Esophagus squamous epithelium (tissue), 5 donors: ENCODE measurements at regions not wholly inside any gene's neighbourhood (a gene's known extent, or its start where the extent isn't known, plus 50 kb on each side); places are given as distances from the start of the nearest gene placed in this dataset.

ENCODE experiments used
- DNase-seq: peaks from one replicate; lab custom pipeline; 2025; lab: John Stamatoyannopoulos, UW
- H3K27ac ChIP-seq, 4 donors: fragments of 200-600 bp; sonication (generic); one replicate each; pipeline ENCODE4 v1.5.1; 2016 to 2019; ENCODE audit warnings: mild to moderate bottlenecking in 1 of 4
- H3K27me3 ChIP-seq, 4 donors: fragments of 200-600 bp; sonication (generic); 1 replicate in 3 of 4; 2 replicates in 1 of 4; pipeline versions ENCODE4 v1.5.1 to v1.6.0; 2017 to 2021; ENCODE audit warnings: antibody characterized with exemption in 1 of 4
- H3K36me3 ChIP-seq, 3 donors: fragments of 200-600 bp; sonication (generic); one replicate each; pipeline ENCODE4 v1.5.1; 2016 to 2019
- H3K4me1 ChIP-seq, 3 donors: fragments of 200-600 bp; sonication (generic); one replicate each; pipeline ENCODE4 v1.5.1; 2017 to 2019
- H3K4me3 ChIP-seq, 4 donors: fragments of 200-600 bp; sonication (generic); 1 replicate in 3 of 4; 2 replicates in 1 of 4; pipeline ENCODE4 v1.5.1; 2016 to 2019; ENCODE audit warnings: mild to moderate bottlenecking in 2 of 4, moderate library complexity in 1 of 4
- H3K9me3 ChIP-seq, 3 donors: fragments of 200-600 bp; sonication (generic); one replicate each; pipeline ENCODE4 v1.5.1; 2016 to 2019
- CTCF ChIP-seq, 6 experiments: fragments of 450-650 bp in 4 of 6; fragments of 200-600 bp in 2 of 6; sonication (generic) in 2 of 6; IDR thresholded peaks; one replicate each; pipeline ENCODE4 v1.5.1; 2016 to 2019; ENCODE audit warnings: antibody characterized with exemption in 6 of 6, mild to moderate bottlenecking in 4 of 6, moderate library complexity in 4 of 6
- POLR2A ChIP-seq, 4 donors: fragments of 450-650 bp; IDR thresholded peaks; one replicate each; pipeline ENCODE4 v1.6.1; 2017; ENCODE audit warnings: antibody characterized with exemption in 4 of 4, mild to moderate bottlenecking in 4 of 4, moderate library complexity in 3 of 4
- WGBS, 2 donors: methylation state at CpG; one replicate each; pipeline ENCODE4 v1.1.5; 2018; 5-methylcytosine and 5-hydroxymethylcytosine counted together
- intact Hi-C: fragments of 100-400 bp; cut with DNase I; formaldehyde crosslinking; loops from one replicate; pipeline ENCODE4 v1.15.0; 2022
- donor health status: DM: yes; HTN: yes; CAD: no.

GRCh38 chr1:5616366-5617178, 375.7 kb downstream of the NPHP4 start:
- 74 to 83% methylated on average over 21 to 22 of the region's 22 CpGs for WGBS, 2 donors
- no peak for DNase-seq
- Histone ChIP-seq H3K4me3 (no peak overlapping the region), H3K4me1 (peaks cover 0 to 11% (median 7%) of the 10 kb centered on the region in 3 donors), H3K36me3 (no peaks in the 10 kb centered on the region), H3K27ac (no peak overlapping the region), H3K27me3 (peaks cover 0 to 75% (median 0%) of the 10 kb centered on the region in 4 donors), H3K9me3 (no peaks in the 10 kb centered on the region)
- TF ChIP-seq POLR2A (IDR thresholded peaks at IDR 0.05) (no peak), CTCF (IDR thresholded peaks at IDR 0.05) (no peak)
- intact Hi-C loops: no loop called here

- intact Hi-C loops: no loop called here
- no peaks in the 10 kb centered on the region for H3K36me3 ChIP-seq
- no peak overlapping the region for H3K4me3 ChIP-seq
- peaks cover 0 to 16% (median 8%) of the 10 kb centered on the region in 3 donors for H3K4me1 ChIP-seq
- H3K27ac ChIP-seq: no peak overlapping the region
- no peak for TF ChIP-seq CTCF (IDR thresholded peaks at IDR 0.05)
- no peak for TF ChIP-seq POLR2A (IDR thresholded peaks at IDR 0.05)
- DNase-seq: no peak
- no peaks in the 10 kb centered on the region for H3K9me3 ChIP-seq
- peaks cover 0 to 70% (median 0%) of the 10 kb centered on the region in 4 donors for H3K27me3 ChIP-seq
- 64 to 69% methylated on average over 4 to 5 of the region's 5 CpGs for WGBS, 2 donors
These were observed 377.1 kb downstream of the NPHP4 start for GRCh38 chr1:5615076-5615475.

- no peak overlapping the region for H3K4me3 ChIP-seq
- DNase-seq: no peak
- WGBS, 2 donors: 81 to 84% methylated on average over 4 of the region's 4 CpGs
- peaks cover 0 to 70% (median 0%) of the 10 kb centered on the region in 4 donors for H3K27me3 ChIP-seq
- H3K36me3 ChIP-seq: no peaks in the 10 kb centered on the region
- intact Hi-C loops: no loop called here
- H3K4me1 ChIP-seq: peaks cover 0 to 16% (median 8%) of the 10 kb centered on the region in 3 donors
- peaks cover 0 to 5% (median 0%) of the 10 kb centered on the region in 3 donors for H3K9me3 ChIP-seq
- TF ChIP-seq CTCF (IDR thresholded peaks at IDR 0.05) (no peak), POLR2A (IDR thresholded peaks at IDR 0.05) (no peak)
- no peak overlapping the region for H3K27ac ChIP-seq
These were observed 378.3 kb downstream of the NPHP4 start for GRCh38 chr1:5613900-5614299.

- intact Hi-C loops: no loop called here
- Histone ChIP-seq H3K27ac (peak overlapping the region in 3 of 4 donors; percentile 22 to 70 (median 51)), H3K27me3 (peaks cover 0 to 50% (median 0%) of the 10 kb centered on the region in 4 donors), H3K4me1 (peaks cover 0 to 16% (median 8%) of the 10 kb centered on the region in 3 donors), H3K9me3 (peaks cover 0 to 5% (median 0%) of the 10 kb centered on the region in 3 donors), H3K4me3 (no peak overlapping the region), H3K36me3 (no peaks in the 10 kb centered on the region)
- DNase-seq: no peak
- 50 to 56% methylated on average over 2 to 3 of the region's 3 CpGs for WGBS, 2 donors
- TF ChIP-seq POLR2A (IDR thresholded peaks at IDR 0.05) (no peak), CTCF (IDR thresholded peaks at IDR 0.05) (no peak)
These were observed 380.4 kb downstream of the NPHP4 start for GRCh38 chr1:5611851-5612250.

- Histone ChIP-seq H3K27ac (peak overlapping the region in 2 of 4 donors; percentile 51 to 70), H3K4me1 (peaks cover 0 to 16% (median 8%) of the 10 kb centered on the region in 3 donors), H3K9me3 (peaks cover 0 to 5% (median 0%) of the 10 kb centered on the region in 3 donors), H3K4me3 (no peak overlapping the region), H3K36me3 (no peaks in the 10 kb centered on the region), H3K27me3 (peaks cover 0 to 46% (median 0%) of the 10 kb centered on the region in 4 donors)
- no peak for DNase-seq
- intact Hi-C loops: no loop called here
- 62 to 66% methylated on average over 2 of the region's 2 CpGs for WGBS, 2 donors
- TF ChIP-seq CTCF (IDR thresholded peaks at IDR 0.05) (no peak), POLR2A (IDR thresholded peaks at IDR 0.05) (no peak)
These were observed 380.8 kb downstream of the NPHP4 start for GRCh38 chr1:5611431-5611830.
